ENCODE measurements at regions not wholly inside any gene's neighbourhood (a gene's known extent, or its start where the extent isn't known, plus 50 kb on each side); places are given as distances from the start of the nearest gene placed in this dataset.

- Histone ChIP-seq H3K36me3 (no peaks in the 10 kb centered on the region), H3K9me3 (no peaks in the 10 kb centered on the region), H3K4me1 (replicated peaks) (no peaks in the 10 kb centered on the region), H3K27me3 (replicated peaks; ENCODE audit: insufficient read depth) (no peaks in the 10 kb centered on the region), H3K27ac (no peak overlapping the region), H3K4me3 (no peak overlapping the region)
- TF ChIP-seq CTCF (IDR thresholded peaks at IDR 0.05): no peak
- no peak for TF ChIP-seq POLR2A (IDR thresholded peaks at IDR 0.05)
- no peak for TF ChIP-seq POLR2AphosphoS5 (IDR thresholded peaks at IDR 0.05)
- WGBS: 1% methylated on average over 3 of the region's 3 CpGs
- intact Hi-C loops (cut with DNase I): no loop called here
- no peak for DNase-seq (ENCODE audit: low spot score)
These were observed 375.2 kb downstream of the TUSC7 start for GRCh38 chr3:117084739-117085270.

- DNase-seq (ENCODE audit: low spot score): no peak
- Histone ChIP-seq H3K36me3 (no peaks in the 10 kb centered on the region), H3K27ac (no peak overlapping the region), H3K27me3 (replicated peaks; ENCODE audit: insufficient read depth) (no peaks in the 10 kb centered on the region), H3K9me3 (no peaks in the 10 kb centered on the region), H3K4me1 (replicated peaks) (no peaks in the 10 kb centered on the region), H3K4me3 (no peak overlapping the region)
- intact Hi-C loops (cut with DNase I): no loop called here
- no peak for TF ChIP-seq CTCF (IDR thresholded peaks at IDR 0.05)
- no peak for TF ChIP-seq POLR2AphosphoS5 (IDR thresholded peaks at IDR 0.05)
- TF ChIP-seq POLR2A (IDR thresholded peaks at IDR 0.05): no peak
- 67% methylated on average over 1 of the region's 1 CpG for WGBS
These were observed 382.1 kb downstream of the TUSC7 start for GRCh38 chr3:117091676-117092075.

- no peak for DNase-seq (ENCODE audit: low spot score)
- H3K4me1 ChIP-seq (replicated peaks): no peaks in the 10 kb centered on the region
- H3K4me3 ChIP-seq: no peak overlapping the region
- H3K9me3 ChIP-seq: no peaks in the 10 kb centered on the region
- WGBS: 82% methylated on average over 4 of the region's 4 CpGs
- intact Hi-C loops (cut with DNase I): no loop called here
- no peak for TF ChIP-seq CTCF (IDR thresholded peaks at IDR 0.05)
- no peak for TF ChIP-seq POLR2AphosphoS5 (IDR thresholded peaks at IDR 0.05)
- no peak for TF ChIP-seq POLR2A (IDR thresholded peaks at IDR 0.05)
- no peaks in the 10 kb centered on the region for H3K36me3 ChIP-seq
- H3K27me3 ChIP-seq (replicated peaks; ENCODE audit: insufficient read depth): no peaks in the 10 kb centered on the region
- H3K27ac ChIP-seq: no peak overlapping the region
These were observed 387.0 kb downstream of the TUSC7 start for GRCh38 chr3:117096549-117096948.

- H3K4me1 ChIP-seq (replicated peaks): no peaks in the 10 kb centered on the region
These were observed 387.8 kb downstream of the TUSC7 start for GRCh38 chr3:117097351-117097750.

More at GRCh38 chr3:117097351-117097750, 387.8 kb downstream of the TUSC7 start:
- no peaks in the 10 kb centered on the region for H3K36me3 ChIP-seq
- no peaks in the 10 kb centered on the region for H3K9me3 ChIP-seq
- DNase-seq (ENCODE audit: low spot score): no peak
- intact Hi-C loops (cut with DNase I): no loop called here
- H3K27me3 ChIP-seq (replicated peaks; ENCODE audit: insufficient read depth): no peaks in the 10 kb centered on the region
- no peak overlapping the region for H3K4me3 ChIP-seq
- TF ChIP-seq POLR2AphosphoS5 (IDR thresholded peaks at IDR 0.05) (no peak), CTCF (IDR thresholded peaks at IDR 0.05) (no peak)
- H3K27ac ChIP-seq: no peak overlapping the region

Data from prostate gland (tissue), 2 donors.